ENCODE measurements at regions not wholly inside any gene's neighbourhood (a gene's known extent, or its start where the extent isn't known, plus 50 kb on each side); places are given as distances from the start of the nearest gene placed in this dataset.

DNA sequence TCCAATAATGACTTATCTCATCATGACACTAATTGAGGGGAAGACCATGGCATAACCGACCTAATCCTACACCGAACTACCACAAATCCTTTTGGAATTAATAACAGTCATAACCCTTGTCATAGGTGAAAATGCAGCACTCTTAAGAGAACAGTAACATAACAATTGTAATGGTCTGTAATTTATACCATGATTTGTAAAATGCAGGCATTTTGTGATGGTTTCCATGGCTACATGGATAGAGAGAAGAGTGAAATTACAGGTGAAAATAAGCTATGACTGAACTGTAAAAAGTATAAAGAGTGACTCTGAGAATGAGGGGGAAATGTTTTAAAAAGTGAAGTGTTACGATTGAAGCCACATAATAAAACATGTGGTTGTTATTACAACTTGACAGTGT, 494.1 kb upstream of the SLC39A10 start:
- H3K9me3 ChIP-seq: peaks cover 0 to 8% (median 2%) of the 10 kb centered on the region in 8 donors
- H3K36me3 ChIP-seq: no peaks in the 10 kb centered on the region
- H3K27ac ChIP-seq: no peak overlapping the region
- intact Hi-C loops (cut with DNase I; ENCODE audit: low total_unique reads): no loop called here
- TF ChIP-seq POLR2AphosphoS5 (IDR thresholded peaks at IDR 0.05) (no peak), POLR2A (IDR thresholded peaks at IDR 0.05) (no peak)
- TF ChIP-seq, protein P1, sequence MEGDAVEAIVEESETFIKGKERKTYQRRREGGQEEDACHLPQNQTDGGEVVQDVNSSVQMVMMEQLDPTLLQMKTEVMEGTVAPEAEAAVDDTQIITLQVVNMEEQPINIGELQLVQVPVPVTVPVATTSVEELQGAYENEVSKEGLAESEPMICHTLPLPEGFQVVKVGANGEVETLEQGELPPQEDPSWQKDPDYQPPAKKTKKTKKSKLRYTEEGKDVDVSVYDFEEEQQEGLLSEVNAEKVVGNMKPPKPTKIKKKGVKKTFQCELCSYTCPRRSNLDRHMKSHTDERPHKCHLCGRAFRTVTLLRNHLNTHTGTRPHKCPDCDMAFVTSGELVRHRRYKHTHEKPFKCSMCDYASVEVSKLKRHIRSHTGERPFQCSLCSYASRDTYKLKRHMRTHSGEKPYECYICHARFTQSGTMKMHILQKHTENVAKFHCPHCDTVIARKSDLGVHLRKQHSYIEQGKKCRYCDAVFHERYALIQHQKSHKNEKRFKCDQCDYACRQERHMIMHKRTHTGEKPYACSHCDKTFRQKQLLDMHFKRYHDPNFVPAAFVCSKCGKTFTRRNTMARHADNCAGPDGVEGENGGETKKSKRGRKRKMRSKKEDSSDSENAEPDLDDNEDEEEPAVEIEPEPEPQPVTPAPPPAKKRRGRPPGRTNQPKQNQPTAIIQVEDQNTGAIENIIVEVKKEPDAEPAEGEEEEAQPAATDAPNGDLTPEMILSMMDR (IDR thresholded peaks at IDR 0.05 in 8 of 11, conservative IDR thresholded peaks at IDR 0.05 in 3 of 11): no peak
- H3K4me3 ChIP-seq: no peak overlapping the region
- DNase-seq: no peak
- 38 to 72% (median 48%) methylated on average over 3 of the region's 3 CpGs for WGBS, 5 donors
- H3K27me3 ChIP-seq (replicated peaks in 1 of 7): no peaks in the 10 kb centered on the region
- no peaks in the 10 kb centered on the region for H3K4me1 ChIP-seq

DNA sequence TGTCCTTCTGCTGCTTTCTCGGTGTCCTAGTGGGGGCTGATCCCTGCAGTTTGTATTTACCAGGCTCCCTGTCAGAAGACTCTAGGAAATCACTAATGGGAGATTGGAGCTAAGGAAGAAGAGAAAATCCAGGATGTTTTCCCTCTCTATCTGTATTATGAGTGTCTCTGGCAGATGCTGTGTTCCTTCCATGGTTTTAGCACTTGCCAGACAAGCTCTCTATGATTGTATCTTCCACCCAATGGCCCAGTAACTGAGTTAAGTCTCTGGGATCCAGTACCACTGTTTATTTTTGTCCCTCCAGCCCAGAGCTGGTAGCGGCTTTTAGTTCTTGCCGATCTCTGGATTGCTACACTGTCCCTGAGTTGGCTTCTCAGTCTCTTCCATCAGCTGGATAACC, 494.8 kb upstream of the SLC39A10 start:
- no peaks in the 10 kb centered on the region for H3K27me3 ChIP-seq (replicated peaks in 1 of 7)
- no peaks in the 10 kb centered on the region for H3K36me3 ChIP-seq
- no peak for DNase-seq
- TF ChIP-seq POLR2AphosphoS5 (IDR thresholded peaks at IDR 0.05): no peak
- H3K9me3 ChIP-seq: peaks cover 0 to 2% (median 0%) of the 10 kb centered on the region in 8 donors
- WGBS, 5 donors: 88 to 96% (median 93%) methylated on average over 3 of the region's 3 CpGs
- intact Hi-C loops (cut with DNase I; ENCODE audit: low total_unique reads): no loop called here
- no peak overlapping the region for H3K4me3 ChIP-seq
- H3K27ac ChIP-seq: no peak overlapping the region
- H3K4me1 ChIP-seq: no peaks in the 10 kb centered on the region

DNA sequence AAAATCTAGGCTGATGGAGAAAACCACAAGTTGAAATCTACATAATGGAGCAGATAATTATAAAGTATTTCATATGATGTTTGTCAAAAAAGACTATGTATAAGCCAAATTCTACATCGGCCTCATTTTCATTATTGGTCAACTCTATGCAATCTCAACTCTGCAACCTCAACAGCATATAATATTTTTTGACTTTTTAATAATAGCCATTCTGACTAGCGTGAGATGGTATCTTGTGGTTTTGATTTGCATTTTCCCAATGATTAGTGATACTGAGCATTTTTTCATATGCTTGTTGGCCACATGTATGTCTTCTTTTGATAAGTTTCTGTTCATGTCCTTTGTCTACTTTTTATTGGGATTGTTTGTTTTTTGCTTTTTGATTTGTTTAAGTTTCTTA, 496.1 kb upstream of the SLC39A10 start:
- intact Hi-C loops (cut with DNase I; ENCODE audit: low total_unique reads): no loop called here
- Histone ChIP-seq H3K4me3 (no peak overlapping the region), H3K36me3 (no peaks in the 10 kb centered on the region), H3K27me3 (replicated peaks in 1 of 7) (no peaks in the 10 kb centered on the region), H3K9me3 (no peaks in the 10 kb centered on the region), H3K27ac (no peak overlapping the region), H3K4me1 (no peaks in the 10 kb centered on the region)
- DNase-seq: no peak
- no peak for TF ChIP-seq POLR2AphosphoS5 (IDR thresholded peaks at IDR 0.05)
- TF ChIP-seq, protein P1 (IDR thresholded peaks at IDR 0.05 in 8 of 11, conservative IDR thresholded peaks at IDR 0.05 in 3 of 11): no peak
- TF ChIP-seq POLR2A (IDR thresholded peaks at IDR 0.05): no peak
- 76 to 90% (median 84%) methylated on average over 2 of the region's 2 CpGs for WGBS, 5 donors

GRCh38 chr2:195151711-195152110, 505.3 kb upstream of the SLC39A10 start:
- intact Hi-C loops (cut with DNase I; ENCODE audit: low total_unique reads): no loop called here
- 1 to 8% (median 2%) methylated on average over 2 of the region's 2 CpGs for WGBS, 5 donors
- H3K27ac ChIP-seq: no peak overlapping the region
- H3K9me3 ChIP-seq: no peaks in the 10 kb centered on the region
- H3K27me3 ChIP-seq (replicated peaks in 1 of 7): no peaks in the 10 kb centered on the region
- no peaks in the 10 kb centered on the region for H3K36me3 ChIP-seq
- TF ChIP-seq, protein P1 (IDR thresholded peaks at IDR 0.05 in 8 of 11, conservative IDR thresholded peaks at IDR 0.05 in 3 of 11): no peak
- TF ChIP-seq POLR2AphosphoS5 (IDR thresholded peaks at IDR 0.05) (no peak), POLR2A (IDR thresholded peaks at IDR 0.05) (no peak)
- H3K4me1 ChIP-seq: no peaks in the 10 kb centered on the region
- no peak overlapping the region for H3K4me3 ChIP-seq
- no peak for DNase-seq

DNA sequence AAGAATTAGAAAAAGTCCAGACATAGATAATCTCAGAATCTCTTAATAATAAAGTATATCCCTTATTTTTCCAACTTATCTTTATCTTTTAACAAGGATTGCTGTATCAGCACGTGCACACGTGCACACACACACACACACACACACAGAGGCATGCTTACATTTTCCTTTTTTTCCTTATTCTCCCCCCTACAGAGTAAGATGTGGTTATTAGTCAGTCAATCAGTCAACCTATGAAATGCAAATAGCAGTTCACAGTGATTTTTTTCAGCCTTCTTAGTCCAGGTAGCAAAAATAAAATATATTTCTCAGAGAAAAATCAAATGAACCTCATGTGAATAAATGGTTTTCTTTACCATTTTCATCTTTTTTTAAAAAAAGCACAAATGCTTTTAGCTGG, 506.2 kb upstream of the SLC39A10 start:
- Histone ChIP-seq H3K4me1 (no peaks in the 10 kb centered on the region), H3K9me3 (no peaks in the 10 kb centered on the region), H3K4me3 (no peak overlapping the region), H3K27ac (no peak overlapping the region), H3K36me3 (no peaks in the 10 kb centered on the region), H3K27me3 (replicated peaks in 1 of 7) (no peaks in the 10 kb centered on the region)
- intact Hi-C loops (cut with DNase I; ENCODE audit: low total_unique reads): no loop called here
- DNase-seq: no peak
- WGBS, 5 donors: 60 to 84% (median 67%) methylated on average over 2 of the region's 2 CpGs
- no peak for TF ChIP-seq POLR2A (IDR thresholded peaks at IDR 0.05)

Data from spleen (tissue), 11 donors.